H9 (cell line): ENCODE measurements at regions not wholly inside any gene's neighbourhood (a gene's known extent, or its start where the extent isn't known, plus 50 kb on each side); places are given as distances from the start of the nearest gene placed in this dataset.

Source experiments
- DNase-seq: peaks from one replicate; pipeline ENCODE4 v3.0.0-alpha.2; 2017
- H2AFZ ChIP-seq: one replicate; pipeline ENCODE4 v1.6.1; 2013; ENCODE audit warnings: mild to moderate bottlenecking, low read length, control low read depth, moderate library complexity
- H2AK5ac ChIP-seq: 2 replicates; pipeline ENCODE4 v1.6.1; 2013; ENCODE audit warnings: low read length, control low read depth, mixed read lengths; ENCODE audit not compliant: insufficient read length
- H2BK120ac ChIP-seq: one replicate; pipeline ENCODE4 v1.6.1; 2013; ENCODE audit warnings: low read depth, mild to moderate bottlenecking, low read length, control low read depth, inconsistent platforms; ENCODE audit not compliant: poor library complexity, severe bottlenecking
- H2BK12ac ChIP-seq: 2 replicates; pipeline ENCODE4 v1.6.1; 2013; ENCODE audit warnings: low read length, control low read depth, mixed read lengths, low read depth; ENCODE audit not compliant: insufficient read length
- H2BK15ac ChIP-seq: 2 replicates; pipeline ENCODE4 v1.6.1; 2013; ENCODE audit warnings: low read depth, low read length, control low read depth
- H2BK20ac ChIP-seq: one replicate; pipeline ENCODE4 v1.6.1; 2013; ENCODE audit warnings: low read depth, mild to moderate bottlenecking, low read length, control low read depth, inconsistent platforms; ENCODE audit not compliant: poor library complexity, severe bottlenecking
- H2BK5ac ChIP-seq: 2 replicates; pipeline ENCODE4 v1.6.1; 2013; ENCODE audit warnings: low read length, control low read depth, mixed read lengths; ENCODE audit not compliant: insufficient read length
- H3K14ac ChIP-seq: 2 replicates; pipeline ENCODE4 v1.6.1; 2013; ENCODE audit warnings: low read length, control low read depth; ENCODE audit not compliant: insufficient read depth
- H3K18ac ChIP-seq: 2 replicates; pipeline ENCODE4 v1.6.1; 2013; ENCODE audit warnings: low read depth, mild to moderate bottlenecking, mixed read lengths, low read length, control low read depth; ENCODE audit not compliant: insufficient read length
- H3K23ac ChIP-seq: 2 replicates; pipeline ENCODE4 v1.6.1; 2013; ENCODE audit warnings: low read length, control low read depth, mixed read lengths, low read depth; ENCODE audit not compliant: insufficient read length
- H3K23me2 ChIP-seq: 2 replicates; pipeline ENCODE4 v1.6.1; 2013; ENCODE audit warnings: low read depth, mild to moderate bottlenecking, mixed read lengths, low read length, control low read depth; ENCODE audit not compliant: insufficient read length, poor library complexity, severe bottlenecking
- H3K27ac ChIP-seq: 2 replicates; pipeline ENCODE4 v1.5.1; 2013; ENCODE audit warnings: low read length, control low read depth, mixed read lengths, low read depth; ENCODE audit not compliant: insufficient read length
- H3K27me3 ChIP-seq: 2 replicates; pipeline ENCODE4 v1.6.1; 2013; ENCODE audit warnings: low read length, control low read depth, inconsistent platforms; ENCODE audit not compliant: insufficient read depth
- H3K4ac ChIP-seq: 2 replicates; pipeline ENCODE4 v1.6.1; 2013; ENCODE audit warnings: low read depth, mild to moderate bottlenecking, control low read depth, inconsistent platforms, low read length, moderate library complexity
- H3K4me1 ChIP-seq: 2 replicates; pipeline ENCODE4 v1.6.1; 2013; ENCODE audit warnings: low read length, control low read depth, inconsistent platforms; ENCODE audit not compliant: insufficient read depth
- H3K4me2 ChIP-seq: 2 replicates; pipeline ENCODE4 v1.6.1; 2013; ENCODE audit warnings: low read length, control low read depth, mixed read lengths; ENCODE audit not compliant: insufficient read length, insufficient read depth
- H3K56ac ChIP-seq: 2 replicates; pipeline ENCODE4 v1.6.1; 2013; ENCODE audit warnings: low read depth, mild to moderate bottlenecking, mixed read lengths, low read length, control low read depth; ENCODE audit not compliant: insufficient read length
- H3K79me1 ChIP-seq: 2 replicates; pipeline ENCODE4 v1.6.1; 2013; ENCODE audit warnings: low read depth, mild to moderate bottlenecking, moderate library complexity, low read length, control low read depth, inconsistent platforms; ENCODE audit not compliant: insufficient read depth, poor library complexity, severe bottlenecking
- H3K79me2 ChIP-seq: 2 replicates; pipeline ENCODE4 v1.6.1; 2013; ENCODE audit warnings: low read length, control low read depth, inconsistent platforms; ENCODE audit not compliant: insufficient read depth
- H3K9ac ChIP-seq: 2 replicates; pipeline ENCODE4 v1.6.1; 2013; ENCODE audit warnings: low read length, control low read depth, mixed read lengths; ENCODE audit not compliant: insufficient read length; ENCODE audit errors: extremely low read depth
- H3K9me3 ChIP-seq: one replicate; pipeline ENCODE4 v1.6.1; 2013; ENCODE audit warnings: low read depth, low read length, inconsistent platforms; ENCODE audit not compliant: control insufficient read depth
- H3T11ph ChIP-seq: one replicate; pipeline ENCODE4 v1.6.1; 2013; ENCODE audit warnings: mild to moderate bottlenecking, low read length, control low read depth, inconsistent platforms
- H4K20me1 ChIP-seq: one replicate; pipeline ENCODE4 v1.6.1; 2013; ENCODE audit not compliant: control insufficient read depth, insufficient read length, insufficient read depth
- H4K5ac ChIP-seq: 2 replicates; pipeline ENCODE4 v1.6.1; 2013; ENCODE audit warnings: low read depth, mild to moderate bottlenecking, mixed read lengths, low read length, control low read depth; ENCODE audit not compliant: insufficient read length
- H4K8ac ChIP-seq: replicated peaks from 2 replicates; pipeline ENCODE4 v1.6.1; 2013; ENCODE audit warnings: low read length, control low read depth, mixed read lengths, low read depth; ENCODE audit not compliant: insufficient read length
- H4K91ac ChIP-seq: 2 replicates; pipeline ENCODE4 v1.6.1; 2013; ENCODE audit warnings: low read depth, mild to moderate bottlenecking, moderate library complexity, mixed read lengths, low read length, control low read depth; ENCODE audit not compliant: insufficient read length
- H3K27ac Mint-ChIP-seq, 3 experiments: 2 replicates in 2 of 3; 3 replicates in 1 of 3; pipeline ENCODE4 v1.8.0; 2020 to 2021; ENCODE audit warnings: mixed read lengths in 3 of 3, mild to moderate bottlenecking in 1 of 3, moderate library complexity in 1 of 3
- H3K27me3 Mint-ChIP-seq: 2 replicates; pipeline ENCODE4 v1.8.0; 2021; ENCODE audit warnings: low read depth, mild to moderate bottlenecking, moderate library complexity, mixed read lengths
- H3K36me3 Mint-ChIP-seq, 3 experiments: 2 replicates in 2 of 3; 3 replicates in 1 of 3; pipeline ENCODE4 v1.8.0; 2020 to 2021; ENCODE audit warnings: low read depth in 3 of 3, mixed read lengths in 3 of 3; ENCODE audit not compliant: insufficient read depth in 1 of 3
- H3K4me1 Mint-ChIP-seq, 2 experiments: 2 replicates each; pipeline ENCODE4 v1.8.0; 2020; ENCODE audit warnings: mixed read lengths in 2 of 2
- H3K4me3 Mint-ChIP-seq, 2 experiments: 2 replicates in 1 of 2; 3 replicates in 1 of 2; pipeline ENCODE4 v1.8.0; 2020 to 2021; ENCODE audit warnings: mild to moderate bottlenecking in 2 of 2, mixed read lengths in 2 of 2, moderate library complexity in 1 of 2
- H3K9me3 Mint-ChIP-seq, 2 experiments: 2 replicates in 1 of 2; 3 replicates in 1 of 2; pipeline ENCODE4 v1.8.0; 2020; ENCODE audit warnings: mild to moderate bottlenecking in 2 of 2, mixed read lengths in 2 of 2, moderate library complexity in 1 of 2
- WGBS: extraction: QIAGEN DNeasy Blood & Tissue Kit; methylation state at CpG from one replicate; pipeline ENCODE4 v1.1.7; 2013; ENCODE audit warnings: missing lambda C conversion rate, low lambda C conversion rate, mixed read lengths; ENCODE audit not compliant: insufficient read length; ENCODE audit errors: extremely low coverage; 5-methylcytosine and 5-hydroxymethylcytosine counted together
- TF ChIP-seq, protein P1 (sequence below): fragments of 200-600 bp; sonication (generic); conservative IDR thresholded peaks from 3 replicates; pipeline ENCODE4 v1.8.0; 2021; ENCODE audit warnings: antibody characterized with exemption, mild to moderate bottlenecking

DNA sequence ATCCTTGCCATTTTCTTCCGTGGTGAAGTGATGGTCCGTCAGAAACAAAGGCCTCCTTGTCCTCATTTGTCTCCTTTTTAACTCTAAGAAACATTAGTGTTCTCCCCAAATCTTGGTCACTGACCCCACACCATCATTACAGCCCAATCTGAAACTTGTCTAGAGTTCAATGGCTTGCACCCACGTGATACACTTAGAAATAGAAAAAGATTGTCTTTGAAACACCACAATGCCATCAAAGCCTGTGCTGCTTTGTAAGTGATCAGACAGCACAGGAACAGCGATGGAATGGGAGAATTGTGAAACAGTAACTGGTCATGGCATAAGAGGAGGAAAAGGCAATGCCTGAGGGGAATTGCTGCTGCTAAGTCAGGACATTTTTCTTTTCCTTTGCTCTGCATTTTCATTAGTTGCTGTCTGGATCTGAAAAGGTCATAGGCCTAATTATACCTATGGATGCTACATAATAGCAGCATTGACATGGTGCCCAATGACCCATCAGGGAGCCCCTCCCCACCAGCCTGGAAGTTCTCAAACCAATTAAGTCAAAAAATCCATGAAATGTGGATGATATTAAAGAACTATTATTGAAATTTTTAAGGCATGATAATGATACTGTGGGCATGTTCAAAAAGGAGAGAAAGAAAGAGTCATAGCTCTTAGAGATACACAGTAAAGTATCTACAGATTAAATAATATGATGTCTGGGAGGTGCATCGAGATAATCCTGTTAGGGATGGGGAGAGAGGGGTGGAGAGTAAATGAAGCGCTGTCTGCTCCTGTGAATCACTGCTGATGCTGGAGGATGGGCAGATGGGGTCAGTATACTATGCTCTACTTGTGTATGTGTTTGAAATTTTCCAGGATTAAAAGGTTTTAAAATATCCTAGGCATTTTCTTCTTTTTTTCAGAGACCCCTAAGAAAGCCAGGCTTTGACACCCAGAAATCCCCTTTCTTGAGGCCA lies 83.6 kb downstream of the ENC1 start:
- H3K56ac ChIP-seq = no peak overlapping the region
- no peaks in the 10 kb centered on the region for H3K9me3 ChIP-seq
- no peaks in the 10 kb centered on the region for H3K4me1 ChIP-seq
- TF ChIP-seq, protein P1, sequence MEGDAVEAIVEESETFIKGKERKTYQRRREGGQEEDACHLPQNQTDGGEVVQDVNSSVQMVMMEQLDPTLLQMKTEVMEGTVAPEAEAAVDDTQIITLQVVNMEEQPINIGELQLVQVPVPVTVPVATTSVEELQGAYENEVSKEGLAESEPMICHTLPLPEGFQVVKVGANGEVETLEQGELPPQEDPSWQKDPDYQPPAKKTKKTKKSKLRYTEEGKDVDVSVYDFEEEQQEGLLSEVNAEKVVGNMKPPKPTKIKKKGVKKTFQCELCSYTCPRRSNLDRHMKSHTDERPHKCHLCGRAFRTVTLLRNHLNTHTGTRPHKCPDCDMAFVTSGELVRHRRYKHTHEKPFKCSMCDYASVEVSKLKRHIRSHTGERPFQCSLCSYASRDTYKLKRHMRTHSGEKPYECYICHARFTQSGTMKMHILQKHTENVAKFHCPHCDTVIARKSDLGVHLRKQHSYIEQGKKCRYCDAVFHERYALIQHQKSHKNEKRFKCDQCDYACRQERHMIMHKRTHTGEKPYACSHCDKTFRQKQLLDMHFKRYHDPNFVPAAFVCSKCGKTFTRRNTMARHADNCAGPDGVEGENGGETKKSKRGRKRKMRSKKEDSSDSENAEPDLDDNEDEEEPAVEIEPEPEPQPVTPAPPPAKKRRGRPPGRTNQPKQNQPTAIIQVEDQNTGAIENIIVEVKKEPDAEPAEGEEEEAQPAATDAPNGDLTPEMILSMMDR = no peak
- H2AK5ac ChIP-seq = no peak overlapping the region
- H3K36me3 Mint-ChIP-seq = no peaks in the 10 kb centered on the region
- H3K9ac ChIP-seq = no peak overlapping the region
- DNase-seq = no peak
- H3K4ac ChIP-seq = no peak overlapping the region
- H3T11ph ChIP-seq = no peak overlapping the region
- H3K18ac ChIP-seq = no peak overlapping the region
- no CpG with 5 or more reads among the region's 6 CpGs for WGBS
- H3K4me3 Mint-ChIP-seq = no peak overlapping the region
- no peaks in the 10 kb centered on the region for H3K79me2 ChIP-seq
- peaks cover 11% of the 10 kb centered on the region for H3K27me3 Mint-ChIP-seq
- H4K20me1 ChIP-seq = no peaks in the 10 kb centered on the region
- H3K23me2 ChIP-seq = no peaks in the 10 kb centered on the region
- H2BK20ac ChIP-seq = no peak overlapping the region
- H3K23ac ChIP-seq = no peak overlapping the region
- no peak overlapping the region for H3K14ac ChIP-seq
- H3K27ac ChIP-seq = no peak overlapping the region
- no peak overlapping the region for H3K4me2 ChIP-seq
- H4K91ac ChIP-seq = no peak overlapping the region
- 0 out of 5 replicates have a peak, but pooled peaks cover 0 to 3% of the 10 kb centered on the region in 2 experiments for H3K9me3 Mint-ChIP-seq
- H3K79me1 ChIP-seq = no peaks in the 10 kb centered on the region
- no peak overlapping the region for H3K27ac Mint-ChIP-seq
- no peak overlapping the region for H2BK120ac ChIP-seq
- H4K5ac ChIP-seq = no peak overlapping the region
- peaks cover 15 to 22% of the 10 kb centered on the region in 2 experiments for H3K4me1 Mint-ChIP-seq
- H3K27me3 ChIP-seq = no peaks in the 10 kb centered on the region
- H2AFZ ChIP-seq = no peak overlapping the region
- H2BK12ac ChIP-seq = no peak overlapping the region
- H4K8ac ChIP-seq = no peak overlapping the region
- H2BK5ac ChIP-seq = no peak overlapping the region
- H2BK15ac ChIP-seq = no peak overlapping the region
